A673 (cell line): ENCODE measurements at regions not wholly inside any gene's neighbourhood (a gene's known extent, or its start where the extent isn't known, plus 50 kb on each side); places are given as distances from the start of the nearest gene placed in this dataset.

Experiments
- BruUV-seq: library from RNA; stranded (reverse); fragments of 400-500 nt; replicated peaks from 2 replicates; lab custom pipeline; 2021; lab: Mats Ljungman, UMichigan
- CTCF ChIA-PET: fragments of 300-600 bp; sonication (Branson Sonifier 250); formaldehyde crosslinking; loops from one replicate; lab custom pipeline; 2022; ENCODE audit warnings: antibody characterized with exemption; lab: Charles Lee
- POLR2A ChIA-PET: fragments of 300-600 bp; sonication (Branson Sonifier 250); formaldehyde crosslinking; loops from one replicate; lab custom pipeline; 2022; ENCODE audit warnings: antibody characterized with exemption; ENCODE audit not compliant: low non-redundant PET; lab: Charles Lee
- DNase-seq: peaks from one replicate; pipeline ENCODE4 v3.0.0-alpha.2; 2015; ENCODE audit warnings: low spot score
- H3K27ac ChIP-seq: fragments of 200-600 bp; sonication (generic); 2 replicates; pipeline ENCODE4 v1.5.1; 2016; ENCODE audit warnings: mixed run types, low read depth, mild to moderate bottlenecking, mixed read lengths, antibody characterized with exemption, low read length; ENCODE audit not compliant: poor library complexity, severe bottlenecking
- H3K27me3 ChIP-seq: fragments of 200-600 bp; sonication (generic); replicated peaks from 2 replicates; pipeline ENCODE4 v1.6.1; 2017; ENCODE audit warnings: mixed run types, low read depth, mild to moderate bottlenecking, mixed read lengths, antibody characterized with exemption, low read length; ENCODE audit not compliant: insufficient read depth, poor library complexity
- H3K36me3 ChIP-seq: fragments of 200-600 bp; sonication (generic); 2 replicates; pipeline ENCODE4 v1.6.1; 2016; ENCODE audit warnings: mixed run types, mild to moderate bottlenecking, mixed read lengths, antibody characterized with exemption, low read length; ENCODE audit not compliant: insufficient read depth, poor library complexity, severe bottlenecking
- H3K4me1 ChIP-seq: fragments of 200-600 bp; sonication (generic); 2 replicates; pipeline ENCODE4 v1.6.1; 2017; ENCODE audit warnings: mixed run types, mild to moderate bottlenecking, mixed read lengths, antibody characterized with exemption, low read length; ENCODE audit not compliant: insufficient read depth, poor library complexity, severe bottlenecking
- H3K4me3 ChIP-seq: fragments of 200-600 bp; sonication (generic); 2 replicates; pipeline ENCODE4 v1.5.1; 2016; ENCODE audit warnings: low read depth, mixed run types, mild to moderate bottlenecking, mixed read lengths, low read length; ENCODE audit not compliant: poor library complexity, severe bottlenecking
- H3K9me3 ChIP-seq: fragments of 200-600 bp; sonication (generic); 2 replicates; pipeline ENCODE4 v1.6.1; 2016; ENCODE audit warnings: mixed run types, low read depth, mild to moderate bottlenecking, mixed read lengths, antibody characterized with exemption, low read length; ENCODE audit not compliant: poor library complexity, severe bottlenecking
- EZH2 ChIP-seq: fragments of 200-600 bp; sonication (generic); IDR thresholded peaks from 2 replicates; pipeline ENCODE4 v1.6.1; 2017; ENCODE audit warnings: borderline replicate concordance, low read depth, mild to moderate bottlenecking, mixed read lengths, antibody characterized with exemption, low read length; ENCODE audit not compliant: poor library complexity, severe bottlenecking
- intact Hi-C: fragments of 100-400 bp; cut with micrococcal nuclease; formaldehyde crosslinking; loops from one replicate; pipeline ENCODE4 v1.10.0; 2022; ENCODE audit not compliant: unreplicated experiment
- TF ChIP-seq, protein P1 (sequence below): fragments of 300-800, 200-600 bp; sonication (generic); conservative IDR thresholded peaks from 2 replicates; pipeline ENCODE4 v1.5.1; 2017; ENCODE audit warnings: low read depth, mild to moderate bottlenecking, antibody characterized with exemption, low read length, moderate library complexity, mixed read lengths

DNA sequence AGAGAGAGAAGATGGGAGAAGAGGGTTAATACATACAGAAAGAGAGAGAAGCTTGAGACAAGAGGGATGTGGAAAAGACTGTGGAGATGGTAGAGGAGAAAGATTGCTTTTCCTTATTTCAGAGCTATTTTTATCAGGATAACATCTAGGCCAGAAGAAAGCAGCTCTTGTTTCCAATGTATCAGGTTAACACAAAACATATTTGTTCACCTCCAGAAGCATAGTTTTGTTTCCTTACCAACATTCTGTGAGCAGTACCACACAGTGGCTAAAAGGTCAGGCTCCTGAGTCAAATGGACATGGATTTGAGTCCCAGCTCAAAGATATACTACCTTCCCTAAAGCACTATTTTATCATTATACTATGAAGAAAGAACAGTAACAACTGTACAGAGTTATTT is 185.5 kb downstream of the DUSP10 start:
- H3K9me3 ChIP-seq, result no peaks in the 10 kb centered on the region
- TF ChIP-seq, protein P1, sequence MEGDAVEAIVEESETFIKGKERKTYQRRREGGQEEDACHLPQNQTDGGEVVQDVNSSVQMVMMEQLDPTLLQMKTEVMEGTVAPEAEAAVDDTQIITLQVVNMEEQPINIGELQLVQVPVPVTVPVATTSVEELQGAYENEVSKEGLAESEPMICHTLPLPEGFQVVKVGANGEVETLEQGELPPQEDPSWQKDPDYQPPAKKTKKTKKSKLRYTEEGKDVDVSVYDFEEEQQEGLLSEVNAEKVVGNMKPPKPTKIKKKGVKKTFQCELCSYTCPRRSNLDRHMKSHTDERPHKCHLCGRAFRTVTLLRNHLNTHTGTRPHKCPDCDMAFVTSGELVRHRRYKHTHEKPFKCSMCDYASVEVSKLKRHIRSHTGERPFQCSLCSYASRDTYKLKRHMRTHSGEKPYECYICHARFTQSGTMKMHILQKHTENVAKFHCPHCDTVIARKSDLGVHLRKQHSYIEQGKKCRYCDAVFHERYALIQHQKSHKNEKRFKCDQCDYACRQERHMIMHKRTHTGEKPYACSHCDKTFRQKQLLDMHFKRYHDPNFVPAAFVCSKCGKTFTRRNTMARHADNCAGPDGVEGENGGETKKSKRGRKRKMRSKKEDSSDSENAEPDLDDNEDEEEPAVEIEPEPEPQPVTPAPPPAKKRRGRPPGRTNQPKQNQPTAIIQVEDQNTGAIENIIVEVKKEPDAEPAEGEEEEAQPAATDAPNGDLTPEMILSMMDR, result no peak
- TF ChIP-seq EZH2, result no peak
- BruUV-seq, result no TSS peak
- H3K27me3 ChIP-seq, result no peaks in the 10 kb centered on the region
- intact Hi-C loops, result no loop called here
- H3K4me1 ChIP-seq, result no peaks in the 10 kb centered on the region
- H3K27ac ChIP-seq, result no peak overlapping the region
- no peak overlapping the region for H3K4me3 ChIP-seq
- H3K36me3 ChIP-seq, result no peaks in the 10 kb centered on the region
- ChIA-PET CTCF (no interaction called here), POLR2A (no interaction called here)
- no peak for DNase-seq

DNA sequence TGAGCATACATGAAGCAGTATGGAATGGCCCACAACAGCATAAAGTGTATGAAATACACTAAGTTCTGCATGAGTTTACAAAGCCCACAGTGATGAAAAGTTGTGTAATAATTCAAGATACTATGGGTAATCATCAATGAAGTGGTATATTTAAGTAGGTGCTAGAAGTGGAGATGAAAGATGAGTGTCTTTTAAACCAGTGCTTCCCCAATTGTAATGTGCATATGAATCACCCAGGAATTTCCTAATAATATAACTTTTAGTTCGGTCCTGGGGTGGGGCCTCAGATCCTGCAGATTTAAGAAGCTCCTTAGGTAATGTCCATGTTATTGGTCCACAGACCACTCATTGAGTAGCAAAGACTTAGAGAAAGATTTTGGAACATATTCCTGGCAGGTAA is 184.9 kb downstream of the DUSP10 start:
- ChIA-PET POLR2A (no interaction called here), CTCF (no interaction called here)
- DNase-seq, result no peak
- Histone ChIP-seq H3K27me3 (no peaks in the 10 kb centered on the region), H3K36me3 (no peaks in the 10 kb centered on the region), H3K4me1 (no peaks in the 10 kb centered on the region), H3K27ac (no peak overlapping the region), H3K9me3 (no peaks in the 10 kb centered on the region), H3K4me3 (no peak overlapping the region)
- intact Hi-C loops, result no loop called here
- TF ChIP-seq, protein P1, result no peak
- TF ChIP-seq EZH2, result no peak
- no TSS peak for BruUV-seq

DNA sequence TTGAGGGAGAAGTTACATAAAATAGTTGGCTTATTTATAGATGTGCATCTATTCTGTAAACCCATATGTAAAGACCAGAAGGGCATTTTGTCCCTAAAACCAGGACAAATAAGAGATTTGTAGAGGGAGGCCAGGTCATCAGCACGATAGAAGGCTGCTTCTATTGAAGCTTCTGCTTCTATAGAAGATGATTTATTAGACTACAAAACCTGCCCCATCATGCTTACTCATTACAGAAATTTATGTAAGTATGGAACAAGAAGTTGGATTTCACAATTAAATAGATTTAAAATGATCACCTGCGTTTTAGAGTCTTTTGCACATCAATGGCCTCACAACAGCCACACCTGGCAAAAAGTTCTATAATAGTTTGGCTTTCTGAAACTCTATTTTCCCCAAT is 183.5 kb downstream of the DUSP10 start:
- POLR2A ChIA-PET, result no interaction called here
- CTCF ChIA-PET, result no interaction called here
- TF ChIP-seq, protein P1, result no peak
- TF ChIP-seq EZH2, result no peak
- H3K36me3 ChIP-seq, result no peaks in the 10 kb centered on the region
- no TSS peak for BruUV-seq
- H3K4me3 ChIP-seq, result no peak overlapping the region
- no peaks in the 10 kb centered on the region for H3K4me1 ChIP-seq
- H3K27ac ChIP-seq, result no peak overlapping the region
- DNase-seq, result no peak
- no peaks in the 10 kb centered on the region for H3K27me3 ChIP-seq
- H3K9me3 ChIP-seq, result no peaks in the 10 kb centered on the region
- intact Hi-C loops, result no loop called here
